ENCODE measurements at regions not wholly inside any gene's neighbourhood (a gene's known extent, or its start where the extent isn't known, plus 50 kb on each side); places are given as distances from the start of the nearest gene placed in this dataset.
"Not testable (repeated sequence)": the region's sequence is repeated elsewhere in the genome, so short reads cannot be mapped to it uniquely, and the experiment has no call there.

DNA sequence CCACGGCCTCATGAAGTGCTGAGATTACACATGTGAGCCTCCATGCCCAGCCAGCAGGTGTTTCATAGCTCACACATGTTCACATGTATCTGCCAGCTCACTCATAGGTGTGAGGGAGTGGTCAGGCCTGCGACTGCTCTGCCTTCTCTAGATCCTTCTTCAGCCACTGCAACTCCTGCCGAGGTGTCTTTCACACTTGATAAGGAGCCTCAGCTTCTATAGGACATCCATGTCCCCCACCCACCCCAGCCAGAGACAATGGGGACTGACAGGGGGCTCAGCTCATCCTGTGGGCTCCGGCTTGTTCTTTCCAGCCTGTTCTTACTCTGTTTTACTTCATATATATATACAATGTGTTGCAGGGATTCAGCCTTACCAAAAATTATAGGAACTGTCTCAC lies 286.5 kb upstream of the MGAT5 start:
- in situ Hi-C loops (cut with MboI; ENCODE audit: low sequenced_read_pairs): no loop called here

DNA sequence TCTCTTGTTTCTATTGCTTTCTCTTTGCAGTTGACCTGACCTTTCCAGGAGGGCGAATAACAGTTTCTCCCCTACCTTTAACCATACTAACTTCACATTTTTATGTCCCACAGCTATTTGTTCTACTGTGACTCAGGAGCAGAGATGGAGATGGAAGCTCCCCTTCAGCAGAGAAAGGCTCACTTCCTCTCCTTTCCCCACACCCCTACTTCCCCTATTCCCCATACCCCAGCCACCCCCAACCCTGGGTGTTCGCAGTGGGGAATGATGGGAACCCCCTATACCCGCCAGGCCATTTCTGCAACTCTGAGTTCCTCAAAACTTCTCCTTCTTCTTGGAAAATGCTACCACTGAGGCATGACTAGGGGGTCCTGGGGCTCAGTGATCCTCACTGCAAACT lies 285.4 kb upstream of the MGAT5 start:
- in situ Hi-C loops (cut with MboI; ENCODE audit: low sequenced_read_pairs): no loop called here

GRCh38 chr2:133970641-133971040 lies 283.2 kb upstream of the MGAT5 start:
- in situ Hi-C loops (cut with MboI; ENCODE audit: low sequenced_read_pairs): no loop called here

GRCh38 chr2:133972297-133972696 lies 281.6 kb upstream of the MGAT5 start:
- in situ Hi-C loops (cut with MboI; ENCODE audit: low sequenced_read_pairs): no loop called here

DNA sequence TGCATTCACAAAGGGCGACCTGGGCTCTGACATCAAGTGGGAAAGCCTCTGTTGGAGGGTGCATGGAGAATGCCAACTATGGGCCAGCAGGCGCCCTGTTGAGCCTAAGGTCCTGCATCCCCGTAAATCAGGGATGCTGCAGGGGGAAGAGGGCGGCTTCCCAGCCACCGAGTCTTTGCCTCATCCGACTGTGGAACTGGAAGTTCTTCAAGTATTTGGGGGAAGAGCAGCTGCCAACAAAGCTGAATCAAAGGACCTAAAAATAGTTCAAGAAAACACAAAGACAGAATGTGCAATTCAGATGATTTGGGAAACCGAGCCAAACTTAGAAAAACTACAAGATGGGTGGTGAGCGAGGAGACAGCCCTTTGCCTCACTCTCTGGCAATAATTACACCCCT lies 281.1 kb upstream of the MGAT5 start:
- in situ Hi-C loops (cut with MboI; ENCODE audit: low sequenced_read_pairs): no loop called here

- in situ Hi-C loops (cut with MboI; ENCODE audit: low sequenced_read_pairs): no loop called here
Measured at GRCh38 chr2:133974353-133974752, 279.5 kb upstream of the MGAT5 start.

GRCh38 chr2:133975135-133975534 lies 278.7 kb upstream of the MGAT5 start:
- in situ Hi-C loops (cut with MboI; ENCODE audit: low sequenced_read_pairs): no loop called here

DNA sequence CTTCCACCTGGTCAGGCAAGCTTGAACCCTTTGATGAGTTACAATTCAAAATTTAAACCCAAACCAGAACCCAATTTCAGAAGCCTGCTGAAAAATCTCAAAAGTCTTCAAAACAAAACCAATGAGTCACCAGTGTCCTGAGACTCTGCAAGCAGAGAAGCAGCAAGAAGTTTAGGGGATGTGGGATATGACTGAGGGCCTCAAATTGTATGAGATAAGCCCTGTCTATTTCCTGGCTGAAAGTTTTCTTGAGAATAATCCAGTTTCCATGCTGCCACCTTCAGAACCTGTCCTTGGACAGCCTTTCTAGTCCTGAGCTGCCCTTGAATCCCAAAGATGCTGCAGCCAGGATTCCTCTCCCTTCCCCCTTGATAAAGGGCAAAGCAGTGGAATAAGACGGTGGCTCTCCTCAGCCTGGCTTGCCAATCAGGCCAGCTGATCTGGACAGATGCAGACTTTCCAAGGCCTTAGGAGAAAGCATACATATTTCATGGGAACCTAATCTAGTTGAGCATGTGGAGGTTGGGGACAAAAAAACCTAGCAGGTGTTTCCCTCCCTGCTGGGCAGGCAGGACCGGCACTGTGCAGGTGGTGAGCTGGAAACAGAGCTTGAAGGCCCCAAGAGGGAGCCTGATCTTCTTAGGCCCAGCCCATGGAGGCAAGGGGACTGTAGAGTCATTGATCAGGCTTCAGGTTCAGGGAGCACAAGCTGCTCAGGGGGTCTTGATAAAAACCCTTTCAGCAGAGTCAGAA lies 278.0 kb upstream of the MGAT5 start:
- in situ Hi-C loops (cut with MboI; ENCODE audit: low sequenced_read_pairs): no loop called here

DNA sequence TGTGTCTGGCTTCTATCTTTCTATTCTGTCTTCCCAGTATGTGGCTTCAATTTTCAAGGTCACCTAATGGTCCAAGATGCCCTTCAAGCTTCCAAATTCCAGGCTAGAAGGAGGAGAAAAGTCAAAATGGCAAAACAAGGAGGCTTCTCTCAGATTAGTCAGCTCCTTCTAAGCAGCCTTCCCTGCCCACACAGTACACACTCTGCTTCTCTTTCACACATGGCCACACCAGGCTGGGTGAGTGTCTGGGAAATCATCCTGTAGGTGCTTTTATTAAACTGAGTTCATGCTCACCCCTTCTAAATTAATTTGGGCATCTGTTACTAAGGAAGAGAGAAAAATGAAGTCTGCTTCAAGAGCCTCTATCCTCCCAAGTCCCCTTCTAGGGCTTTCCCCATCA lies 277.2 kb upstream of the MGAT5 start:
- in situ Hi-C loops (cut with MboI; ENCODE audit: low sequenced_read_pairs): no loop called here

- in situ Hi-C loops (cut with MboI; ENCODE audit: low sequenced_read_pairs): no loop called here
Measured at GRCh38 chr2:133977405-133977804, 276.5 kb upstream of the MGAT5 start.

GRCh38 chr2:133982256-133982655 lies 271.6 kb upstream of the MGAT5 start:
- in situ Hi-C loops (cut with MboI; ENCODE audit: low sequenced_read_pairs): no loop called here

GRCh38 chr2:133985563-133985962 lies 268.3 kb upstream of the MGAT5 start:
- in situ Hi-C loops (cut with MboI; ENCODE audit: low sequenced_read_pairs): no loop called here

DNA sequence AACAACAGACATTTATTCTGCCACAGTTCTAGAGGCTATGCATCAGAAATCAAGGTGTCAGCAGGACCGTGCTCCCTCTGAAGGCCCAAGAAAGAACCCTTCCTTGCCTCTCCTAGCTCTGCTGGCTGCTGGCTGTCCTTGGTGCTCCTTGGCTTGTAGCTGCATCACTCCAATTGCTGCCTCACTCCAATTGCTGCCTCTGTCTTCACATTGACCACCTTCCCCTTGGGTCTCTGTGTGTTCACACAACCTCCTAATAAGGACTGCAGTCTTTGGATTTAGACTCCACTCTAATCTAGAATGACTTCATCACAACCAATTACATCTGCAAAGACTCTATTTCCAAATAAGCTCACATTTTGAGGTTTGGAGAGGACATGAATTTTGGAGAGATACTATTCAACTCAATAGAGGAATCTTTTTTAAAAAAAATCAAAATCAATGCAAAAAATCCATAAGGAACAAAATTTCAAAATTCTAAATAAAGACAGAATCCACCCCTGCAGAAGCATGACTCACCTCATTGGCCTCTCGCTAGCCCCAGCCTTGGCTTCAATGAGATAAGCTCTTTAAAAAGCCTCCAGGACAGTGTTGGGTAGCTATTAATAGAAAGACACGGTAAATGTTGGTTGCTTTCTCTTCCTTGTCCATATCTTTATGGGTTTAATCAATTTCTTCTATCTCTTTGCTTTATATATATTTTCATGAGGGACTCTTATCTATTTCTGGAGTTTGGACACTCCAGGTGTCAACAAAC lies 267.6 kb upstream of the MGAT5 start:
- in situ Hi-C loops (cut with MboI; ENCODE audit: low sequenced_read_pairs): no loop called here

DNA sequence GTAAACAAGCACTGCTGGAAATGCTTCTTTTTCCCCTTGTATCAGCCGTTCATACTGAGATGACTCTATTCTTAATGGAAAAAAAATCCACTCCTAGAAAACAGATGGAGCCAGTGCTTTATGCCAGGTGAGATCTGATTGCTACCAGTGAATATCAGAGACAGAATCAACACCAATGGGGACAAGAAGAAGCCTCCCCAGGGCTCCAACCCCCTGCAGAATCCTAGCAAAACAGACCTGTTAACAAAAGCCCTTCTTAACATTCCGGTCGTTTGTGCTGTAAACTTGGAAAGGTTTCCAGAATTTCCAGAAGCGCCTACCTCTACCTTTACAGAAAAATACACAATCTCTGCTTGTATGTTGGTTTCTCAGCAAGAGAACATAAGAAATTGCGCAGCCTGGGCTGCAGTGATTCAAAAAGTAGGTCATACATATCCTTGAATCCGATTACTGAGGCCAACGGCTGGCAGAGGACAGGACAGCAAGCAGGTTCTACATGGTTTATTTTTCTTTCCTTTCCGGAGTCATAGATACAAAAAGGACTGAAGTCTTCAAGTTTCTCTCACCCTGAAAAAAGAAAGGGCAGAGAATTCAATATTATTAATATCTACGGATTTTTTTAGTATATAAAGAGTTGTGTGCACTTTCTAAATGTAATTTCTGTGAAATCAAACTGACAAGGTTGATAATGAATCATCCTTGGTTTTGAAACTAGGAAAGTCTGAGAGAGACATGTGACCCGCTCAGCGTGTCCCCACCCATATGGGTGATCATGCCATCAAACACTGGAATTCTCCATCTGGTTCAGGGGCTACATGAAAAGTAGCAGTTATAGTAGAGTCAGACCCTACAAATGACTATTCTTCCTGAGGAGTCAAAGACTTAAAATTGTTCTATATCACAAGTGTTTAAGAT lies 266.7 kb upstream of the MGAT5 start:
- in situ Hi-C loops (cut with MboI; ENCODE audit: low sequenced_read_pairs): no loop called here

DNA sequence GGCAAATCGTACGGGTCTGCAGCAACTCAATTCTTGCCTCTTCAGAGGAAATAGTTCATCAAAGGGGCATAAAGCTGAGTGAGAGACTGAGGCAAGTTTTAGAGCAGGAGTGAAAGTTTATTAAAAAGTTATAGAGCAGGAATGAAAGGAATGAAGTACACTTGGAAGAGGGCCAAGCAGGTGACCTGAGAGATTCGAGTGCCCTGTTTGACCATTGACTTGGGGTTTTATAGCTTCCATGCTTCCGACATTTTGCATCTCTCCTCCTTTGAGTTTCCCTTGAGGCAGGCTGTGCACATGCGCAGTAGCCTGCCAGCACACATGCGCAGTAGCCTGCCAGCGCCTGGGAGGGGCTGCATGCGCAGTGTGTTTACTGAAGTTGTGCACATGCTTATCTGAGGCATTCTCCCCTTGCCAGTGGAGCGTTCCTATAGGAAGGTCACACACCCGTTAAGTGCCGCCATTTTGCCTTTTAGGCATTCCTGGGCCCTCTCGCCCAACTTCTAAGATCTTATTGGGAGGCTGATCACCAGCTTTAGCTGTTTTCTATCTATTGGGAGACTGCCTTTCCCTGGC lies 265.5 kb upstream of the MGAT5 start:
- in situ Hi-C loops (cut with MboI; ENCODE audit: low sequenced_read_pairs): no loop called here

- in situ Hi-C loops (cut with MboI; ENCODE audit: low sequenced_read_pairs): no loop called here
Measured at GRCh38 chr2:133991606-133992168, 262.2 kb upstream of the MGAT5 start.

DNA sequence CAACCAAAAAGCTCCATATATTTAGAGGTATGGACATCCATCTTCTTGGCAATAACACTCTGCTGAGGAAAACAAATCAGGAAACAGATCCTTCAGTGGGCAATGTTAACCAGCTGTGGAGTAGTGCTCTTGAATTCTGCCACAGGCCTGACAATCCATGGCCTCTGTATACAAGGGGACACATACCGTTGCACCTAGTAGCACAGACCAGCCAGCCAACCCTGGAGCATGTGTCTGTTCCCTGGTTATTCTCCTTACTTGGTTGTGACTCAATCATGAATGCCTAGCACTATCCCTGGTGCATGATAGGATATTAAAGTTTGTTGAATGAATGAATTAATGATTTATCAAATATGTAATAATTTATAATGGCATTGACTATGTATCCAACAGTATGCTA lies 261.4 kb upstream of the MGAT5 start:
- in situ Hi-C loops (cut with MboI; ENCODE audit: low sequenced_read_pairs): no loop called here

- in situ Hi-C loops (cut with MboI; ENCODE audit: low sequenced_read_pairs): no loop called here
Measured at GRCh38 chr2:133993160-133993559, 260.7 kb upstream of the MGAT5 start.

DNA sequence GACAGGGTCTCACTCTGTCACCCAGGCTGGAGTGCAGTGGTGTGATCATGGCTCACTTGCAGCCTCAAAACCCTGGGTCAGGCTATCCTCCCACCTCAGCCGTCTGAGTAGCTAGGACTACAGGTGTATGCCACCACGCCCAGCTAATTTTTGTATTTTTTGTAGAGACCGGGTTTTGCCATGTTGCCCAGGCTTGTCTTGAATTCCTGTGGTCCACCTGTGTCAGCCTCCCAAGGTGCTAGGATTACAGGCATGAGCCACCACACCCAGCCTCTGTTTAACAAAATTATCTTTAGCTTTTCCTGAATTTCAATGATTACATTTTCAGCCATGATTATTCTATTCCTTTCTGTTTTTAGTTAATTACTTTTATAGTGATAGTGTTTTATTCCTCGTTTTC lies 255.1 kb upstream of the MGAT5 start:
- in situ Hi-C loops (cut with MboI; ENCODE audit: low sequenced_read_pairs): not testable (repeated sequence)

DNA sequence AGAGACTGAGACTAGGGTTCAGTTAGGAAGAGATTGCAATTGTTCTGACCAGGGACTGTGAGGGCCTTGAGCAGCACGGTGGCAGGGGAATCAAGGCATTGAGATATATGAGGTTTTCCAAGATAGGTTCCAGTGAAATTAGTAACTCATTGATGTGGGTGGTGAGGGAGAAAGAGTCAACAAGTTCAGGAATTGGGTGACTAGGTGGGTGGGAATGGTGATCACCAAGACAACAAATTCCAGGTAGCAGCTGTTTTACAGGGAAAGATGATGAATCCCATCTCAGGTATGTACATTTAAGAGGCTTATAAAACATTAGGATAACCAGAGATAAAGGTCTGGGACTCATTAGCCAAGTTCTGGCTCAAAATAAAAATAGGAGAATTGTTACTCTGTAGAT lies 251.5 kb upstream of the MGAT5 start:
- in situ Hi-C loops (cut with MboI; ENCODE audit: low sequenced_read_pairs): no loop called here

DNA sequence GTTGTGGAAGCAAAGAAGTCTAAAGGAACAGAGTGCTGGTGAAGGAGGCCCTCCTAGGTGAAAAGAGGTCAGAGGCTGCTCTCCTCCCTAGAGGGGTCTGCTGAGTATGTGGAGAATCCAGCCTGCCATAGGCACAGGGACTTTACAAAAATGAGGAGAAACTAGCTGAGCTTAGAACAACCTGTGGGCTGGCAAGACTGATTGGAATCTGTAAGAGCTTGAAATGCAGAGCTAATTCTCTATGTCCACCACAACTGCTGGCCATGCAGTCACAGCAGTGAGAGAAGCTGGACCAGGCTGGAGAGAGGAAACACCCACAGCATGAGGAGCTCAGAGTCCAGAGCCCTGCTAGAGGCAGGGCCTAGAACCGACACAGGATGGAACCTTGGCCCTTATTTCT lies 251.0 kb upstream of the MGAT5 start:
- in situ Hi-C loops (cut with MboI; ENCODE audit: low sequenced_read_pairs): no loop called here

Data from HL-60/S4 treated with phorbol 12-myristate 13-acetate at 8.2 ng/mL for 4 days and 3 days (cell line).